Trophoblast cell (in vitro differentiated cells and primary cell): ENCODE measurements at regions not wholly inside any gene's neighbourhood (a gene's known extent, or its start where the extent isn't known, plus 50 kb on each side); places are given as distances from the start of the nearest gene placed in this dataset.
A peak's percentile ranks its signal among the peaks of the same experiment; 100 is the strongest.

Source experiments
- DNase-seq, 2 donors: peaks; one replicate each; pipeline ENCODE4 v3.0.0-alpha.2; 2016
- H2AFZ ChIP-seq: 2 replicates; pipeline ENCODE4 v1.6.1; 2013; ENCODE audit warnings: low read length, moderate library complexity, mild to moderate bottlenecking; ENCODE audit not compliant: insufficient read depth, poor library complexity
- H2AK5ac ChIP-seq: 2 replicates; pipeline ENCODE4 v1.6.1; 2013; ENCODE audit warnings: mild to moderate bottlenecking, low read length
- H2BK120ac ChIP-seq: 2 replicates; pipeline ENCODE4 v1.6.1; 2013; ENCODE audit warnings: low read length, mild to moderate bottlenecking, moderate library complexity; ENCODE audit not compliant: insufficient read depth, poor library complexity
- H2BK12ac ChIP-seq: 2 replicates; pipeline ENCODE4 v1.6.1; 2013; ENCODE audit warnings: mild to moderate bottlenecking, low read length, moderate library complexity
- H2BK5ac ChIP-seq: 2 replicates; pipeline ENCODE4 v1.6.1; 2013; ENCODE audit warnings: low read length, low read depth, moderate library complexity, mild to moderate bottlenecking; ENCODE audit not compliant: poor library complexity
- H3K14ac ChIP-seq: 2 replicates; pipeline ENCODE4 v1.6.1; 2013; ENCODE audit warnings: mild to moderate bottlenecking, low read length
- H3K18ac ChIP-seq: 2 replicates; pipeline ENCODE4 v1.6.1; 2013; ENCODE audit warnings: mild to moderate bottlenecking, low read length
- H3K23ac ChIP-seq: 2 replicates; pipeline ENCODE4 v1.6.1; 2013; ENCODE audit warnings: low read length
- H3K27ac ChIP-seq: 2 replicates; pipeline ENCODE4 v1.5.1; 2013; ENCODE audit warnings: low read depth, mild to moderate bottlenecking, inconsistent platforms, low read length, moderate library complexity
- H3K27me3 ChIP-seq: 2 replicates; pipeline ENCODE4 v1.6.1; 2013; ENCODE audit warnings: inconsistent platforms, mild to moderate bottlenecking, low read length, moderate library complexity; ENCODE audit not compliant: insufficient read depth
- H3K36me3 ChIP-seq, 2 experiments: 1 replicate in 1 of 2; 2 replicates in 1 of 2; pipeline ENCODE4 v1.6.1; 2013; ENCODE audit warnings: low read length in 2 of 2, mild to moderate bottlenecking in 2 of 2, moderate library complexity in 1 of 2; ENCODE audit not compliant: insufficient read depth in 2 of 2, control insufficient read depth in 1 of 2
- H3K4ac ChIP-seq: 2 replicates; pipeline ENCODE4 v1.6.1; 2013; ENCODE audit warnings: low read depth, mild to moderate bottlenecking, low read length, moderate library complexity
- H3K4me1 ChIP-seq, 2 experiments: 1 replicate in 1 of 2; 2 replicates in 1 of 2; pipeline ENCODE4 v1.6.1; 2013; ENCODE audit warnings: low read length in 2 of 2, mild to moderate bottlenecking in 2 of 2, moderate library complexity in 1 of 2; ENCODE audit not compliant: insufficient read depth in 2 of 2, control insufficient read depth in 1 of 2
- H3K4me2 ChIP-seq: 2 replicates; pipeline ENCODE4 v1.6.1; 2013; ENCODE audit warnings: inconsistent platforms, mild to moderate bottlenecking, low read length, moderate library complexity
- H3K4me3 ChIP-seq: 2 replicates; pipeline ENCODE4 v1.5.1; 2013; ENCODE audit warnings: mild to moderate bottlenecking, low read depth, low read length, inconsistent platforms
- H3K79me1 ChIP-seq: one replicate; pipeline ENCODE4 v1.6.1; 2013; ENCODE audit warnings: low read length
- H3K79me2 ChIP-seq: 2 replicates; pipeline ENCODE4 v1.6.1; 2013; ENCODE audit warnings: low read length, mild to moderate bottlenecking; ENCODE audit not compliant: control insufficient read depth, insufficient read depth, poor library complexity
- H3K9ac ChIP-seq: 2 replicates; pipeline ENCODE4 v1.6.1; 2013; ENCODE audit warnings: mild to moderate bottlenecking, low read length
- H3K9me3 ChIP-seq: 2 replicates; pipeline ENCODE4 v1.6.1; 2013; ENCODE audit warnings: low read depth, mild to moderate bottlenecking, control low read depth, inconsistent platforms, low read length; ENCODE audit not compliant: insufficient read depth
- H4K12ac ChIP-seq: 2 replicates; pipeline ENCODE4 v1.6.1; 2013; ENCODE audit warnings: low read depth, mild to moderate bottlenecking, low read length, moderate library complexity
- H4K8ac ChIP-seq: 2 replicates; pipeline ENCODE4 v1.6.1; 2013; ENCODE audit warnings: low read depth, mild to moderate bottlenecking, low read length, moderate library complexity
- H4K91ac ChIP-seq: one replicate; pipeline ENCODE4 v1.6.1; 2013; ENCODE audit warnings: low read depth, mild to moderate bottlenecking, low read length, moderate library complexity
- WGBS: extraction: QIAGEN DNeasy Blood & Tissue Kit; methylation state at CpG from one replicate; pipeline ENCODE4 v1.1.7; 2013; ENCODE audit warnings: missing lambda C conversion rate; ENCODE audit not compliant: insufficient read length, insufficient coverage; ENCODE audit errors: extremely low coverage; 5-methylcytosine and 5-hydroxymethylcytosine counted together

DNA sequence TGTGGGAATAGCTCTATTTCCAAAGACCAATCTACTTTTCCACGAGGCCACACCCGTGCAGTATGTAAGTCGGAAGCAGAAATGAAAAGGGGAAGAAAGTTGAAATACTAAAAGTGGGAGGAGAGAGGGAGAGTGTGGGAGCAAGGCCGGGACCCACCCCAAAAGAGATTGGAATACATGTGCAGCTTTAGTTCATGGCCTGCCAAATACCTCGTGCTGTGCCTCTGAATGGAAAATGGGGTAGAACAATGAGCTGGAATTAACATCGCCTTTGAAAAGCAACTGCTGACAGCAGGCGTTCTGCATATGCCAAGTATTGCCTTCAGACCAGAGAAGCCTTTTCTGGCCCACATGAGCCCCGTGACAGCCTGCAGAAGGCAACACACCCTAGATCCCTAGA lies 155.6 kb downstream of the CD83 start:
- Histone ChIP-seq H4K91ac (no peak overlapping the region), H3K4ac (no peak overlapping the region), H2AFZ (no peak overlapping the region), H2BK12ac (no peak overlapping the region), H2AK5ac (no peak overlapping the region), H3K9ac (no peak overlapping the region), H2BK120ac (no peak overlapping the region), H3K23ac (no peak overlapping the region), H3K4me2 (no peak overlapping the region), H3K9me3 (peaks cover 13% of the 10 kb centered on the region), H3K79me1 (no peaks in the 10 kb centered on the region), H3K36me3 (no peaks in the 10 kb centered on the region), H4K8ac (no peak overlapping the region), H3K27ac (no peak overlapping the region), H4K12ac (no peak overlapping the region), H3K4me1 (no peaks in the 10 kb centered on the region), H3K27me3 (no peaks in the 10 kb centered on the region), H3K18ac (no peak overlapping the region), H3K4me3 (no peak overlapping the region), H3K79me2 (no peaks in the 10 kb centered on the region), H3K14ac (no peak overlapping the region), H2BK5ac (no peak overlapping the region)
- no CpG with 5 or more reads among the region's 8 CpGs for WGBS
- no peak for DNase-seq

- H3K4me2 ChIP-seq = no peak overlapping the region
- no peak overlapping the region for H3K18ac ChIP-seq
- H3K23ac ChIP-seq = no peak overlapping the region
- H3K9ac ChIP-seq = no peak overlapping the region
- H3K14ac ChIP-seq = no peak overlapping the region
- no peaks in the 10 kb centered on the region for H3K4me1 ChIP-seq
- H2BK12ac ChIP-seq = no peak overlapping the region
- H3K36me3 ChIP-seq = no peaks in the 10 kb centered on the region
- no peak overlapping the region for H3K27ac ChIP-seq
- H4K8ac ChIP-seq = no peak overlapping the region
- H3K79me2 ChIP-seq = no peaks in the 10 kb centered on the region
- no peak overlapping the region for H2BK120ac ChIP-seq
- no peak overlapping the region for H4K91ac ChIP-seq
- H3K79me1 ChIP-seq = no peaks in the 10 kb centered on the region
- no peak overlapping the region for H2AK5ac ChIP-seq
- H2BK5ac ChIP-seq = no peak overlapping the region
- no peak overlapping the region for H3K4me3 ChIP-seq
- no peak overlapping the region for H4K12ac ChIP-seq
- WGBS = no CpG with 5 or more reads among the region's 6 CpGs
- H3K27me3 ChIP-seq = no peaks in the 10 kb centered on the region
- H2AFZ ChIP-seq = no peak overlapping the region
- H3K4ac ChIP-seq = no peak overlapping the region
- peaks cover 13% of the 10 kb centered on the region for H3K9me3 ChIP-seq
- no peak for DNase-seq
Observed at GRCh38 chr6:14274016-14274415, 156.4 kb downstream of the CD83 start.

DNA sequence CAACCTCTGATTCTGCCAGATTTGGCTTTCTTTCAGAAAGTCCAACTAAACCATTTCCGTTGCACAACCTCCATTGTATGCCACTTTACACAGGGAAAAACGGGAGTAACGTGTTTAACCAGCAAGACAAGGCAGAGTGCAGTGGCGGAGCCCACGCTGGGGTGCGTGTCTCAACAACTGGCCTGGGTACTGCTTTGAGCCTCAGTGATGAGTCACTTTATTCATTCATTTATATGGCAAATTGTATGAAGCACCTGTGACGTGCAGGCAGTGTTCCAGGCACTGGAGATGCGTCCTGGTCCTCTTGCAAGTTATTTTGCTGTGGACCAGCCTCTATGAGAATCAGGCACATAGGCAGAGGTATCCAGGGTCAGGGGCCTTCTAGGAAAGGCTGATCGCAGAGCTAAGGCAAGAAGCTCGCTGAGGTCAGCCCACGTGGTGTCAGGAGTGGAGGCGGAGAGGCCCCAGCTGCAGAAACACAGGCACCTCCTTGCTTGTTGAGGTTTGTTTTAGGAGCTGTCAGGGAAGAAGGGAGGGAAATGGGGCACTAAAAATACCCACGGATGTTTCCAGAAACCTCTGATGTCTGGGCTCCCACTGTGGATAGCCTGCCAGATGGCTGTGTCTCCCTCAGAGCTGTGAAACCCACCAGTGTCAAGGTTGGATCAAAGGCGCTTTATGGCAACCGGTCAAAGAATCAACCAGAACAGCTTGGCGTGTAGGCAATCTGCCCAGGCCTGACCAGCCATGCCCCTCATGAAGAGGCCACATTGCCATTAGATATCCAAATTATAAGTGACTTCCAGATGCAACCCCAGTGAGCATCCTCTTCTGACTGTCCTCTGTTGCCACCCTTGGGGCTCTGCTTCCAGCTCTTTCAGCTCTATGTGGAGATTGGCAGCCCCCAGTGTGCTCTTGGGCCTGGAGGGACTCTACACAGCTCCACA lies 157.2 kb downstream of the CD83 start:
- peaks cover 13% of the 10 kb centered on the region for H3K9me3 ChIP-seq
- no peaks in the 10 kb centered on the region for H3K36me3 ChIP-seq
- no peak overlapping the region for H2AK5ac ChIP-seq
- no peak overlapping the region for H3K4me3 ChIP-seq
- H3K18ac ChIP-seq = no peak overlapping the region
- no peak overlapping the region for H3K23ac ChIP-seq
- no peaks in the 10 kb centered on the region for H3K79me2 ChIP-seq
- H2BK12ac ChIP-seq = no peak overlapping the region
- DNase-seq = peak; percentile 38 to 85
- H3K79me1 ChIP-seq = no peaks in the 10 kb centered on the region
- H3K9ac ChIP-seq = no peak overlapping the region
- WGBS = no CpG with 5 or more reads among the region's 16 CpGs
- H2BK5ac ChIP-seq = no peak overlapping the region
- H3K27me3 ChIP-seq = no peaks in the 10 kb centered on the region
- H3K14ac ChIP-seq = no peak overlapping the region
- no peak overlapping the region for H3K4ac ChIP-seq
- H2AFZ ChIP-seq = no peak overlapping the region
- H2BK120ac ChIP-seq = no peak overlapping the region
- no peak overlapping the region for H3K27ac ChIP-seq
- H3K4me2 ChIP-seq = no peak overlapping the region
- no peak overlapping the region for H4K12ac ChIP-seq
- no peak overlapping the region for H4K91ac ChIP-seq
- no peaks in the 10 kb centered on the region for H3K4me1 ChIP-seq
- H4K8ac ChIP-seq = no peak overlapping the region

DNA sequence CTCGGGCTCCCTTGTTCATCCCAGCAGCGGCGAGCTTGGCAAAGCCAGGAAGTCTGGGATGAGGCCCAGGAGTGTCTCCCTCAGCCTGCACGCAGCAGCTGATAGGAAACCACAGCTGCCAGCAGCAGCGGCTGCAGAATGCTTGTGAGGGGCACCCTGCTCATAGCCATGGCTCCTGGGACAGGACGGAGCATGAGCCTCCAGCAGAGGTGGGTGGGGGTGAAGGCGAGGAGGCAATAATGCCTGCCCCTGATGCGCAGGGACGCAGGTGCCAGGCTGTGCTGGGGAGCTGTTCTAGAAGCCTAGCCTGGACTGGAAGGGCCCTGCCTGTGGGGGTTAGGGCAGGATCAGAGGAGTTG lies 157.9 kb downstream of the CD83 start:
- Histone ChIP-seq H3K23ac (no peak overlapping the region), H3K27ac (no peak overlapping the region), H3K79me1 (no peaks in the 10 kb centered on the region), H2BK5ac (no peak overlapping the region), H3K18ac (no peak overlapping the region), H3K4me2 (no peak overlapping the region), H2AFZ (no peak overlapping the region), H2BK12ac (no peak overlapping the region), H4K8ac (no peak overlapping the region), H3K79me2 (no peaks in the 10 kb centered on the region), H3K4me1 (no peaks in the 10 kb centered on the region), H2BK120ac (no peak overlapping the region), H4K12ac (no peak overlapping the region), H3K9me3 (peaks cover 13% of the 10 kb centered on the region), H2AK5ac (no peak overlapping the region), H3K4ac (no peak overlapping the region), H3K4me3 (no peak overlapping the region), H3K9ac (no peak overlapping the region), H3K36me3 (no peaks in the 10 kb centered on the region), H3K14ac (no peak overlapping the region), H3K27me3 (no peaks in the 10 kb centered on the region), H4K91ac (no peak overlapping the region)
- DNase-seq = no peak
- WGBS = no CpG with 5 or more reads among the region's 9 CpGs
